CMK (cell line): ENCODE measurements at regions not wholly inside any gene's neighbourhood (a gene's known extent, or its start where the extent isn't known, plus 50 kb on each side); places are given as distances from the start of the nearest gene placed in this dataset.
"Not testable (repeated sequence)": the region's sequence is repeated elsewhere in the genome, so short reads cannot be mapped to it uniquely, and the experiment has no call there.

ENCODE experiments used
- DNase-seq: peaks from one replicate; pipeline ENCODE4 v3.0.0-alpha.2; 2010; ENCODE audit warnings: low read depth

GRCh38 chr12:4191642-4192041 lies 81.9 kb upstream of the CCND2 start:
- DNase-seq = no peak

DNA sequence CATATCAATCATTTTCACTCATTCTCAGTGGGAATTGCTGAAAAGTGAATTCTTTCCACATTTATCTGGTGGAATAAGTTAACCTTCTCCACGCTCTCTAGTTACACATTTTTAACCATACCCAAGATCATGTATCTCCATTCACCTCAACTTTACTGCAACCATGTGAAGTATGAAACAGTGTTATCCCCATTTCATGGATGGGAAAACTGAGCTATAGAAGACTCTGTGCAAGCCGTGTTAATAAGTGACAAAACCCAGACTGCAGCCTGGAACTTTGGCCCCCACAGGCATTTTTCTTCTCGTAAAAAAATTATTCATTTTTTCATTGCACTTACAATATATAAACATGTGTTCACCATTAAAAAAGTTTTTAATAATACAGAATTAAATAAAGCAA lies 82.4 kb upstream of the CCND2 start:
- DNase-seq = no peak

GRCh38 chr12:4190366-4191063 lies 83.0 kb upstream of the CCND2 start:
- DNase-seq = no peak

DNA sequence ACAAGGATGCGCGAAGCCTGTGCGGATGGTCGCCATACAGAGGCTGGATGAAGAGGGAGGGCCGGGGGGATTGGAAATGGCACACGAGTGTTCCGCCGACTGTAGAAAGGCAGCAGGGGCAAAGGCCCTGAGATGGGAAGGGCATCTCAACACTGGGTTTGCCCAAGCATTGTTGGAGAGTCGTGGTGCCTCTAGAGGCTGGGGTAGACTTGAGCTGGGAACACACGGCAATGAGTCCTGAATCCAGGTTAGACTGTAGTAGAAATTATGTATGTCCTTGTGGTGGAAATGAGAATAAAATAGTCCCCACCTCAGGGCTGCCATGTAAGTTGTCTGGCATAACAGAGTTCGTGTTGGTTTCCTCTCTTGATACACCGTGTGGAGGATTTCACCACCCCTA lies 83.8 kb upstream of the CCND2 start:
- no peak for DNase-seq

- no peak for DNase-seq
Observed at GRCh38 chr12:4187916-4188315, 85.6 kb upstream of the CCND2 start.

DNA sequence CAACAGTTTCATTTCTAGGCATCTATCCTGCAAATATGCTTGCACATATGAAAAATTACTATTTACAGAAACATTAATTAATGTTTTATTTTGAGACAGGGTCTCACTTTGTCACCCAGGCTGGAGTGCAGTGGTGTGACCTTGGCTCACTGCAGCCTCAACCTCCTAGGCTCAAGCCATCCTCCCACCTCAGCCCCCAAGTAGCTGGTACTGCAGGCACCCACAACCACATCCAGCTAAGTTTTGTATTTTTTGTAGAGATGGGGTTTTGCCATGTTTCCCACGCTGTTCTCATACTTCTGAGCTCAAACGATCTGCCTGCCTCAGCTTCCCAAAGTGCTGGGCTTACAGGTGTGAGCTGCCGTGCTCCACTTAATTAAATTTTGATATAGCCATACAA lies 86.2 kb upstream of the CCND2 start:
- not testable (repeated sequence) for DNase-seq

DNA sequence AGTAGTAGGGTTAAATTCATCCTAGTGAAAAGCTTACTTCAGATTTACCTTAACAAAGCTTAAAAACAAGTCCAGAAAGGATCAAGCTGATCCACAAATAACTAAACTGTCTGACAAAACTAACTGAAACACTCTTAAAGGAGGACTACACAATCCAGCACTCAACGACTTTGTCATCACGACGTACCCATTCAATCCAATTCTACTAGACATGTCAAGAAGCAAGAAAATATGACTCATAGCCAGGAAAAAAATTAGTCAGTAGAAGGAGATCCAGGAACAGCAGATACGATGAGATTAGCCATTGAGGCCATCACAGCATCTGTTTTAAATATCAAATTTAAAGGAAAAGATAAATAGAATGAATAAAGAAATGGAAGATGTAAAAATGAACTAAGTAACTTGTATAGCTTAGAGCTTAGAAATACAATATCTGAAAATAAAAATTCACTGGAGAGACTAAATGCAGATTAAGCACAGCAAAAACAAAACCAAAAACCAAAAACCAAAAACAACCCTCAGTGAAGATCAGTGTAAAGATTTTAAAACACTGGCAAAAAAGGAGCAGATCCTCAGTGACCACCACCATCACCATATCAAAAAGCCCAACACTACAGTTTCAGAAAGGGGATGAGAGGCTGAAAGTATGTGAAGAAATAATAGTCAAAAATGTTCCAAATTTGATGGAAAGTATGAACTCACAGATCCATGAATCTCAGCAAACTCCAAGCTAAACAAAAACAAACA lies 95.0 kb upstream of the CCND2 start:
- DNase-seq = no peak

DNA sequence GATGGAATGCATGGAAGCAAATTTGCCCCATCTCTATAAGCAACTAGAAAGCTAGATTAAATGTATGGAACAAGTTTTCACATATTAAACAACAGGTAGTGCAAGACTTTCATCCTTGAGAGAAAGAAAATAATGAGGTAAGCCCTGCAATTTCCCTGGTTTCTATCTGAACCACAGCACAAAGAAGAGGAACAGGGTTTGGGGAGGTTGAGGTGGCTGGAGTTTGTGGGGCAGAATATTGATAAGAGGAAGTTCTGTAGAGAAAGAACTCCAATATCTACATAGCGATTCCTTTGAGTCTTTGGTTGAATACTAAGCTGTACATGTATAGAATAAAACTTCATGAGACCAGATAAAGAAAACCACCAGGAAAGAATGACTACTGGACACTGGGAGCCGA lies 96.3 kb upstream of the CCND2 start:
- no peak for DNase-seq

DNA sequence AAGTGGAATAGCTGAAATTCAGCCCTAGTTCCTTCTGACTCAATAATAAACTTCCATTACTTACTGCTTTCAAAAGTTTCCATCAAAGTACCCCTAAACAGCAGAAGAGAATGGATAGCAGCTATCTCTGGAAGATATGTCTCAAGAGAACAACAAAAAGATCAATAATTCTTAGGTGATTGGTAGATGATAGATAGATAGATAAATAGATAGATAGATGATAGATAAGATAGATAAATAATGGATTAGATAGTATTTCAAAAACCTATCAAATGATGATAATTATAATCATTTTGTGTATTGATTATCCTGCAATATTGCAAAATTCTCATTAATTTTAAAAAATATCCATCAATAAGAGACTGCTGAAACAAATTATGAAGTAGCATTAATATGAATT lies 97.4 kb upstream of the CCND2 start:
- DNase-seq = no peak

DNA sequence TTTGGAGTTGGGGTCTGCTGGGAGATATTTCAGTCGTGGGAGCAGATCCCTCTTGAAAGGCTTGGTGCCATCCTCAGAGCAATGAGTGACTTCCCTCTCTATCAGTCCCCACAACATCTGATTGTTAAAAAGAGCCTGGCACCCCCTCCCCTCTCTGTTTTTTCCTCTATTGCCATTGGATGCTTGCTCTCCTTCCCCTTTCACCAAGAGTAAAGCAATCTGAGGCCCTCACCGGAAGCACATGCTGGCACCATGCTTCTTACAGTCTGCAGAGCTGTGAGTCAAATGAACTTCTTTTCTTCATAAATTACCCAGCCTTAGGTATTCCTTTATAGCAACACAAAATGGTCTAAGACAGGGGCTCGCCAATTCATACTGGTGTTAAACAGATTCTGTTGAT lies 99.1 kb upstream of the CCND2 start:
- DNase-seq = no peak

- DNase-seq = no peak
Observed at GRCh38 chr12:4172999-4173398, 100.6 kb upstream of the CCND2 start.

DNA sequence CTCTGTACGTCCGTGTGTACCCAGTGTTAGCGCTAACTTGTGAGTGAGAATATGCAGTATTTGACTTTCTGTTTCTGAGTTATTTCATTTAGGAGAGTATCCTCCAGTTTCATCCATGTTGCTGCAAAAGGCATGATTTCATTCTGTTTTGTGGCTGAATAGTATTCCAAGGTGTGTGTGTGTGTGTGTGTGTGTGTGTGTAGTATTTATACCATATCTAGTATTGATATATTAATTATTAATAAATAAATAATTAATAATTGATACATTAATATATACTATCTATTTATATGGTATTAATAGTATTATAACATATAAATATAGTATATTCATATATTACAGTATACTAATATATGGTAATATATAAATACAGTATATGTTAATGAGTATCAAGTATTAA lies 101.8 kb upstream of the CCND2 start:
- no peak for DNase-seq

DNA sequence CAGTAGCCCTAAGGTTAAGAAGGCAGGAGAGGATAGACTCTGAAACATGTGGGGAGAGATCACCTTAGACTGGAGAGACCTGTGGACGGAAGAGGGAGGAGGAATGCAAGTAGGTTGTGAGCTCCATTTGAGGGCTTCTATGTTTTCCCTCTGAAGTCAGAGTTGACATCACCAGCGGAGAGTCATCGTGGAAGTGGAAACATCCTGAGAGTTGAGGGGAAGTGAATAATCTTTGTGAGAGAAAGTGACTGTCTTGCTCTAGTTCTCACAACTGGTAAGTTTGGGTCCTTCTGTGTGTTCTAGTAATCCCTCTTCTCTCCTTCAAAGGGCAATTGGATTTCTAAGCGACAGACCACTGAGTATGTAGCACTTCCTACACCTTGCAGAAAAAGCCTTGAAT lies 103.6 kb upstream of the CCND2 start:
- no peak for DNase-seq

GRCh38 chr12:4169531-4169930 lies 104.0 kb upstream of the CCND2 start:
- DNase-seq = no peak

- no peak for DNase-seq
Observed at GRCh38 chr12:4168036-4168435, 105.5 kb upstream of the CCND2 start.

- DNase-seq = no peak
Observed at GRCh38 chr12:4164559-4165558, 108.7 kb upstream of the CCND2 start.

DNA sequence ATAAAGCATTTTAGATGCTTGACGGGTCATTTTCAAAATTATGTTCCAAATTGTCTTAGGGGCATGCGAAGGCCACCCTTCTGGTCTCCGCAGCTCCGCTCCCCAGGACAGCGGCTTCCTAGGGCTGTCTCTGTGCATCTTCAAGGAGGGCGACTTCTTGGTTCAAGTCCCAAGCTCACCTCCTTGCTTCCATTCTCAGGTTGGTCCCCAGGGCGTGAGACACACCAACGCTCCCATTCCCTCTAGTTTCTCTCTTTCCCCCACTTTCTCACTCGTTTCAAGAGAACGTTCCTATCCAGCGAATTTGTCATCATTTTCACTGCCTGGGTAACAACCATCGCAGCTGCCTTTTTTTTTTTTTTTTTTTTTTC lies 109.4 kb upstream of the CCND2 start:
- DNase-seq = no peak

GRCh38 chr12:4161718-4162117 lies 111.8 kb upstream of the CCND2 start:
- no peak for DNase-seq

DNA sequence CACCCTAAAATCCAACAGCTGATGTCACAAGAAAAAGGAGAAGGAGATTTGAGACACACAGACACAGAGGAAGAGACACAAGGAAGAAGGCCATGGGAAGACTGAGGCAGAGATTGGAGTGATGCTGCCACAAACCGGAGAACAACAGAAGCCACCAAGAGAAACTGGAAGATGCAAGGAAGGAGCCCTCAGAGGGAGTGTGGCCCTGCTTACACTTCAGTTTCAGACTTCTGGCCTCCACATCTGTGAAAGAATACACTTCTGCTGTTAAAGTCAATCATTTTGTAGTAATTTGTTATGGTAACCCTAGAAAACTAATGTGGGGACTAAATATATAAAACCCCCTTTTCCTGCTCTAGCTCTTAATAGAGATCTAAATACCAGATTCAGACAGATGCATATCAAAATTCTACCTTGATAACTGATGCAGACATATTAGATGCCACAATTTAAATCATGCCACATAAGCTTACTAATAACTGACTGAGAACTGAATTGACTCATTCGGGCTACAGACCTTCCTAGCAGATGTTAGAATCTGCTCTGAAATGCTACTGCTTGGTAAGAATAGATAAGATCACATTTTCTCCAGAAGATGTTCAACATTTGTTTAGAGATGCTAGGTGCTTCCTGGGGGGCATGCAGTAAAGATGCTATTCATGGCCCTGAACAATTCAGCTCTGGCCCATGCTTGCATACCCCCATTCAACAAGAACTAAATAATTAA lies 113.1 kb upstream of the CCND2 start:
- DNase-seq = no peak

DNA sequence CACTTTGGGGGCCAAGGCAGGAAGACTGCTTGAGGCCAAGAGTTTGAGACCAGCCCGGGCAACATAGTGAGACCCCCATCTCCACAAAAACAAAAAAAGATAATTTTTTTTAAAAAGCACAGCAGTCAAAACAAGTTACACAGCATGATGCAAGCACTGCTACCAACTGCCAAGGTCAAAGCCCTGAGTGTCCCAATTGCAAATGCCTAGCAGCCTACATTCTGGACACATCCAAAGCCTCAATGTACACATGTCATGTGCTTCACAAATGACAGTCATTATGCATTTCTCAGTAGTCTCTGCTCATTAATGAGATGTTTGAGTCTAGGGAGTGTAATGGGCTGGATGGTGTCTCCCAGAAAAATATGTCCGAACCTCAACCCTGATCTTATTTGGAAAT lies 113.7 kb upstream of the CCND2 start:
- no peak for DNase-seq

DNA sequence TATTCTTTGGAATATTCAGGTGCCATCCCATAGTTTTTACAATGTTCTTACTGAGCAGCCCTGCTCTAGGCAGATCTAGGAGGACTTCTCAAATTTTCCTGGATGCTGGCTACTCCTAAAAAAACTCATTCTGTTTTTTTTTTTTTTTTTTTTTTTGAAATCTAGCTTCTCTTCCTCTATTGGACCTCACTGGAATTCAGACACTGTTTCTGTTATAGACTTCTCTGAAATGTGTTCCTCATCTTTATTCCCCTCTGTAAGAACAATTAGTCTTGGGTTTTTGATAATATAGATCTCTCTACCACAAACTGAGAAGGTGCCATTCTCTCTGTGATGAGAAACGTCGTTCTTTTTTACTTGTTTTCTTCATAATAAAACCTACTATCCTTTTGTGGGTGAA lies 115.3 kb upstream of the CCND2 start:
- no peak for DNase-seq

GRCh38 chr12:4157122-4157521 lies 116.4 kb upstream of the CCND2 start:
- DNase-seq = no peak
